Coronary artery (tissue), 2 donors: ENCODE measurements at regions not wholly inside any gene's neighbourhood (a gene's known extent, or its start where the extent isn't known, plus 50 kb on each side); places are given as distances from the start of the nearest gene placed in this dataset.
"Not testable (repeated sequence)": the region's sequence is repeated elsewhere in the genome, so short reads cannot be mapped to it uniquely, and the experiment has no call there.

Experiments
- DNase-seq: peaks from one replicate; pipeline ENCODE4 v3.0.0-alpha.2; 2017; ENCODE audit warnings: low spot score
- H3K27ac ChIP-seq, 2 donors: fragments of 200-600 bp; sonication (generic); one replicate each; pipeline ENCODE4 v1.5.1; 2016 to 2019
- H3K4me3 ChIP-seq: fragments of 200-600 bp; sonication (generic); 2 replicates; pipeline ENCODE4 v1.5.1; 2016; ENCODE audit warnings: mild to moderate bottlenecking, moderate library complexity
- TF ChIP-seq, protein P1 (sequence below): fragments of 200-600 bp; sonication (generic); IDR thresholded peaks from one replicate; pipeline ENCODE4 v1.5.1; 2019; ENCODE audit warnings: antibody characterized with exemption

DNA sequence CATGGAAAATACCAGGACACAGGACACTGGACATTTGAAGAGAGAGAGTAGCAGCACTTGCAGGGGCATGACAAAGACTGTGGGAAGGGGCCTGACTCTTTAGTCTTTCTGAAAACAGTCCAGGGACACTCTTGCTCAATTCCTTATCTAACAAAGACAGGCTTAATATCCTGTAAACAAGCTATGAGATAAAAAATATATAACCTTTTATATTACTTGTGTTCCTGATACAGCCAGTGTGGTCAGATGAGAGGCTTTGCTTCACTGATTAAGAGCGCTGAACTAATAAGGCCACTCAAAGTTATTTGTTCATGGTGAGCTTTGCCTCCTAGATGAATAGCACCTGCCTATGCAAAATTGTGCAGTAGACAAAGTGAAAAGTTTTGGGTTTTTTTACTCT lies 518.7 kb downstream of the LRRC70 start:
- TF ChIP-seq, protein P1, sequence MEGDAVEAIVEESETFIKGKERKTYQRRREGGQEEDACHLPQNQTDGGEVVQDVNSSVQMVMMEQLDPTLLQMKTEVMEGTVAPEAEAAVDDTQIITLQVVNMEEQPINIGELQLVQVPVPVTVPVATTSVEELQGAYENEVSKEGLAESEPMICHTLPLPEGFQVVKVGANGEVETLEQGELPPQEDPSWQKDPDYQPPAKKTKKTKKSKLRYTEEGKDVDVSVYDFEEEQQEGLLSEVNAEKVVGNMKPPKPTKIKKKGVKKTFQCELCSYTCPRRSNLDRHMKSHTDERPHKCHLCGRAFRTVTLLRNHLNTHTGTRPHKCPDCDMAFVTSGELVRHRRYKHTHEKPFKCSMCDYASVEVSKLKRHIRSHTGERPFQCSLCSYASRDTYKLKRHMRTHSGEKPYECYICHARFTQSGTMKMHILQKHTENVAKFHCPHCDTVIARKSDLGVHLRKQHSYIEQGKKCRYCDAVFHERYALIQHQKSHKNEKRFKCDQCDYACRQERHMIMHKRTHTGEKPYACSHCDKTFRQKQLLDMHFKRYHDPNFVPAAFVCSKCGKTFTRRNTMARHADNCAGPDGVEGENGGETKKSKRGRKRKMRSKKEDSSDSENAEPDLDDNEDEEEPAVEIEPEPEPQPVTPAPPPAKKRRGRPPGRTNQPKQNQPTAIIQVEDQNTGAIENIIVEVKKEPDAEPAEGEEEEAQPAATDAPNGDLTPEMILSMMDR, result no peak
- no peak for DNase-seq
- Histone ChIP-seq H3K4me3 (no peak overlapping the region), H3K27ac (no peak overlapping the region)

DNA sequence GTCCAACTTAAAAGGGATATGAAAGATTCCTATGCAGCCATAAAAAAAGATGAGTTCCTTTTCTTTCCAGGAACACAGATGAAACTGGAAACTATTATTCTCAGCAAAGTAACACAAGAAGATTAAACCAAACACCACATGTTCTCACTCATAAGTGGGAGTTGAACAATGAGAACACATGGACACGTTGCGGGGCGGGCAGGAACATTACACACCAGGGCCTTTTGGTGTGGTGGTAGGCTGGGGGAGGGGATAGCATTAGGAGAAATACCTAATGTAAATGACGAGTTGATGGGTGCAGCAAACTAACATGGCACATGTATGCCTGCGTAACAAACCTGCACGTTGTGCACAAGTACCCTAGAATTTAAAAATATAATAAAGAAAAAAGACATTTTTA lies 516.1 kb downstream of the LRRC70 start:
- H3K27ac ChIP-seq, result no peak overlapping the region
- no peak overlapping the region for H3K4me3 ChIP-seq
- DNase-seq, result no peak
- TF ChIP-seq, protein P1, result no peak

DNA sequence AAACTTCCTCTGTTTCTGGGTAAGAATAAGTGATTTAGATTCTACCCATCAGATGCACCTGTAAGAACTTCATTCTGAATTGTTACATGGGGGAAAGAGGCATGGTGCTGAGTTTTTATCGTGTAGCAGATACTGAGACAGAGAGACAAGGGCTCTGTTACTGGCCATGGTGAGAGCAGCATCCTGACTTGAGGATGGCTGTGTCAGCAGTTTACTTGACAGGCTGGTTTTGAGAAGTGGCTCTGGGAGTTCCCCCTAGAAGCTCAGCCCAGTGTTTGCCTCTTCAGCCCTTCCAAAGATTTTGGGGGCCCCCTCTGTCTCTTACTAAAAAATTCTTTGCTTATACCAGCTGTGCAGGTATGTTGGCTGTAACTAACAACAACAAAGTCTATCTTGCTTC lies 510.5 kb downstream of the LRRC70 start:
- TF ChIP-seq, protein P1, result no peak
- Histone ChIP-seq H3K4me3 (no peak overlapping the region), H3K27ac (no peak overlapping the region)
- no peak for DNase-seq

DNA sequence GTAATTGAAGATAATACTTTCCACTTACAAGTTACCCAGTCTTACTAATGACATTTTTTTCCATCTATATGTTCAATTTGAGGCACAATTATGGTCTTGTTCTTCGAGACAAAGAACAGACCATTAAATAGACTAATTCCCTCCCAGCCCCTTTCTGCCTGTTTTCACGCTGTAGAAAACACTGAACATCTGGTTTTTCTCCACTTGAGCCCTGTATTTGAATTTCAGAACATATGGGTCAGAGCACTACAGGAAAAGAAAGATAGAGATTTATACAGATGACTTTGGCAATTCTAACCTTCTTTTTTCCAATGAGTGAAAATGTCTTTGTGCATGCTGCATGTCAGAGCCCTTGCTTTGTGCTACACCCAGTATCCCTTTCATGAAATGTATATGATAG lies 506.9 kb downstream of the LRRC70 start:
- DNase-seq, result no peak
- Histone ChIP-seq H3K27ac (no peak overlapping the region), H3K4me3 (no peak overlapping the region)
- TF ChIP-seq, protein P1, result no peak

DNA sequence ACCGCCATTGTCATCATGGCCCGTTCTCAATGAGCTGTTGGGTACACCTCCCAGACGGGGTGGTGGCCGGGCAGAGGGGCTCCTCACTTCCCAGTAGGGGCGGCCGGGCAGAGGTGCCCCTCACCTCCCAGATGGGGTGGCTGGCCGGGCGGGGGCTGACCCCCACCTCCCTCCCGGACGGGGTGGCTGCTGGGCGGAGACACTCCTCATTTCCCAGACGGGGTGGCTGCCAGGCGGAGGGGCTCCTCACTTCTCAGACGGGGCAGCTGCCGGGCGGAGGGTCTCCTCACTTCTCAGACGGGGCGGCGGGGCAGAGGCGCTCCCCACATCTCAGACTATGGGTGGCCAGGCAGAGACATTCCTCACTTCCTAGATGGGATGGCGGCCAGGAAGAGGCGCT lies 505.1 kb downstream of the LRRC70 start:
- H3K27ac ChIP-seq, H3K4me3 ChIP-seq, DNase-seq: not testable (repeated sequence)

DNA sequence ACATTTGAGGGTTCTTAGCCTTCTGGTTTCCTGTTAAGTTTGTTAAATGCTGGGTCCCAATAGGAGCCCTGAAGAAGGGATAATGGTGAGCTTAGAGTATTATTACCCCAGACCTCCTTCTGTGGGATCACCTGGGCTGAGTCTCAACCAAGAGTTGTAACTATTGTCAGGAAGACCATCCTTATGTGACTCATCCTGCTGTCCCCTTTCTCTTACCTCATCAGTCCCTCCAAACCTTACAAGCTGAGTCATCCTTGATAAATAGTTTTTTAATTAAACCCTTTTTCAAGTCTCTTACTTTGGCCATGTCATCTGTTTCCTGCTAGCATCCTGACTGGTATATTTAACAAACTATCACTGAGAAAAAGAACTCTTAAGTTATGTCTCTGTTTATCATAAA lies 502.8 kb downstream of the LRRC70 start:
- Histone ChIP-seq H3K27ac (no peak overlapping the region), H3K4me3 (no peak overlapping the region)
- DNase-seq, result no peak
- TF ChIP-seq, protein P1, result no peak

DNA sequence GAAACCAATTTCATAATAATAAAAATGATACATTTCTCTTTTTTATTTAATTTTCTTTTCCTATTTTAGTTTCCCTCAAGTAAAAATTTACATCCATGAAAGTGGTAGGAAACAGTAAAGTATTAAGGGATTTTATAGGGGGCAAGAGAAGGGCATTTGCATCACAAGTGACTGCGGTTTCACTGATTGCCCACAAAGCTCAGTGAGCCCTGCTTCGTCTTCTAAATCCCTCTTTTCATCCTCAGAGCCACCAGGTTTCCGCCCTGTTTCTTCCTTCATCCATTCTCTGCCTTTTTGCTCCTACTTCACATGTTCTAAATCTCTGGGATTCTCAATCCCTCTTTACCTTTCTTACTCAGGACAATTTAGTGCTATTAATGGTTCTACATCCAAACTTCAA lies 491.4 kb downstream of the LRRC70 start:
- TF ChIP-seq, protein P1, result no peak
- Histone ChIP-seq H3K27ac (no peak overlapping the region), H3K4me3 (no peak overlapping the region)
- no peak for DNase-seq

DNA sequence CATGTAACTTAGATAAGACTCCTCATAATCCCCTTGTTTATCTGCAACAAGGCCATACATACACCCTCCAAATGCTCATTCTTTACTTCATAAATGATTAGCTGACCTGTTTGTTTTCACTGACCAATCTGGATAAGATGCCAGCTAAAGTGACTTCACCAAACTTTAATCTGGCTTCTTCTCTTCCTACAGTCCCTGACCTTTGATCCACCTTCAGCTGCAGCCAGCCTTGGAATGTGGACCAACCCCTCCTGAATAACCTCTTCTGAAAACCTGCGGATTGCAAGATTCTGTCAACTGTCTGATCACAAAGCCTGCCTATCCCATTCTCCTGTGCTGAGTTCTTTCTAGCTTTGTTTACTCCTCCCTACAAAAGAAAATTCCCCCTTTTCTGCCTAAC lies 476.8 kb downstream of the LRRC70 start:
- no peak overlapping the region for H3K27ac ChIP-seq
- no peak overlapping the region for H3K4me3 ChIP-seq
- TF ChIP-seq, protein P1, result no peak
- DNase-seq, result no peak
